ENCODE measurements at regions not wholly inside any gene's neighbourhood (a gene's known extent, or its start where the extent isn't known, plus 50 kb on each side); places are given as distances from the start of the nearest gene placed in this dataset.
"Not testable (repeated sequence)": the region's sequence is repeated elsewhere in the genome, so short reads cannot be mapped to it uniquely, and the experiment has no call there.

- no peak for DNase-seq (ENCODE audit: low spot score)
Measured at GRCh38 chr7:130789436-130789835, 55.4 kb upstream of the KLF14 start.

- no peak for DNase-seq (ENCODE audit: low spot score)
Measured at GRCh38 chr7:130791746-130792145, 57.7 kb upstream of the KLF14 start.

- DNase-seq (ENCODE audit: low spot score): no peak
Measured at GRCh38 chr7:130793855-130794618, 60.0 kb upstream of the KLF14 start.

GRCh38 chr7:130794619-130794922 is 60.6 kb upstream of the KLF14 start:
- DNase-seq (ENCODE audit: low spot score): no peak

GRCh38 chr7:130796425-130796824 is 62.4 kb upstream of the KLF14 start:
- not testable (repeated sequence) for DNase-seq (ENCODE audit: low spot score)

- DNase-seq (ENCODE audit: low spot score): no peak
Measured at GRCh38 chr7:130803127-130803526, 69.1 kb upstream of the KLF14 start.

GRCh38 chr7:130804220-130804619 is 70.2 kb upstream of the KLF14 start:
- no peak for DNase-seq (ENCODE audit: low spot score)

GRCh38 chr7:130812819-130813218 is 78.8 kb upstream of the KLF14 start:
- not testable (repeated sequence) for DNase-seq (ENCODE audit: low spot score)

- DNase-seq (ENCODE audit: low spot score): peak; percentile 29
Measured at GRCh38 chr7:130814778-130815335, 80.8 kb upstream of the KLF14 start.

- no peak for DNase-seq (ENCODE audit: low spot score)
Measured at GRCh38 chr7:130818056-130818455, 84.0 kb upstream of the KLF14 start.

GRCh38 chr7:130821864-130822263 is 87.9 kb upstream of the KLF14 start:
- DNase-seq (ENCODE audit: low spot score): peak; percentile 14

GRCh38 chr7:130822642-130823041 is 88.6 kb upstream of the KLF14 start:
- DNase-seq (ENCODE audit: low spot score): peak; percentile 57

- DNase-seq (ENCODE audit: low spot score): no peak
Measured at GRCh38 chr7:130823060-130823459, 89.1 kb upstream of the KLF14 start.

- DNase-seq (ENCODE audit: low spot score): no peak
Measured at GRCh38 chr7:130825819-130826218, 91.8 kb upstream of the KLF14 start.

GRCh38 chr7:130829415-130829814 is 95.4 kb upstream of the KLF14 start:
- DNase-seq (ENCODE audit: low spot score): no peak

GRCh38 chr7:130831322-130831721 is 97.3 kb upstream of the KLF14 start:
- DNase-seq (ENCODE audit: low spot score): no peak

- DNase-seq (ENCODE audit: low spot score): peak; percentile 55
Measured at GRCh38 chr7:130831817-130832481, 97.9 kb upstream of the KLF14 start.

GRCh38 chr7:130838738-130839137 is 104.7 kb upstream of the KLF14 start:
- DNase-seq (ENCODE audit: low spot score): peak; percentile 90

- no peak for DNase-seq (ENCODE audit: low spot score)
Measured at GRCh38 chr7:130840599-130840998, 106.6 kb upstream of the KLF14 start.

- no peak for DNase-seq (ENCODE audit: low spot score)
Measured at GRCh38 chr7:130841416-130841815, 107.4 kb upstream of the KLF14 start.

- no peak for DNase-seq (ENCODE audit: low spot score)
Measured at GRCh38 chr7:130843703-130844102, 109.7 kb upstream of the KLF14 start.

GRCh38 chr7:130844811-130845580 is 111.0 kb upstream of the KLF14 start:
- DNase-seq (ENCODE audit: low spot score): peak; percentile 40

Data from kidney tubule cell (primary cell).